ENCODE measurements at regions not wholly inside any gene's neighbourhood (a gene's known extent, or its start where the extent isn't known, plus 50 kb on each side); places are given as distances from the start of the nearest gene placed in this dataset.
A peak's percentile ranks its signal among the peaks of the same experiment; 100 is the strongest.

DNA sequence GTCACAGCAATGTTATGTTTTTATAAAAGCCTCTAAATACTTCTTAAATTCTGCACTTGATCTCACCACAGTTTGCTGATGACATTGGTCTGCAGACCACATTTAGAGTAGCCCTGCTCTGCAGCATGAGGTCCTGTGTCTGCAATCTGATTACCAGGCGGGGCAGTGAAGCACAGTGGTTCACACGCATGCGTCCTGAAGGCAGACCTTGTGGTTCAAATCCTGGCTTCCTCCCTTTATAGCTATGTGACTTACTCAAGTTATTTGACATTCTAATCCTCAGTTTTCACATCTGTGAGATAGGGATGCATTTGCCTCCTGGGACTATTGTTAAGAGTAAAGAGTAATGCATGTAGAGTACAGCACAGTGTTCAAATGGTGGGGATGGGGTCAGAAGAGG, 50.3 kb downstream of the BMAL2 start:
- no peak for DNase-seq

GRCh38 chr12:27383429-27384260, 51.0 kb downstream of the BMAL2 start:
- peak; percentile 92 for DNase-seq

GRCh38 chr12:27384261-27384590, 51.6 kb downstream of the BMAL2 start:
- DNase-seq, result no peak

- peak; percentile 27 for DNase-seq
These were observed 53.3 kb downstream of the BMAL2 start for GRCh38 chr12:27385766-27386564.

- DNase-seq, result no peak
These were observed 54.8 kb downstream of the BMAL2 start for GRCh38 chr12:27387473-27387872.

GRCh38 chr12:27388650-27389049, 56.0 kb downstream of the BMAL2 start:
- no peak for DNase-seq

DNA sequence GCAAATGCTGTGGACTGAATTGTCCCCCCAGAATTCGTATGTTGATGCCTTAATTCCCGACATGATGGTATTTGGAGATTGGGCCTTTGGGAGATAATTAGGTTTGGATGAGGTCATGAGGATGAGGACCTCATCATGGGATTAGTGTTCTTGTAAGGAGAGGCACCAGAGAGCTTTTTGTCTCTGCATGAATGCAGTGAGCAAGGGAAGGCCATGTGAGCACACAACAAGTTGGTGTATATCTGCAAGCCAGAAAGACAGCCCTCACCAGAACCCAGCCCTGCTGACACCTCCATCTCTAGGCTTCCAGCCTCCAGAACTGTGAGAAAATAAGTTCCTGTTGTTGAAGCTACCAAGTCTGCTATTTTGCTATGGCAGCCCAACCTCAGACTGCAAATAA, 51.9 kb upstream of the SMCO2 start:
- no peak for DNase-seq

DNA sequence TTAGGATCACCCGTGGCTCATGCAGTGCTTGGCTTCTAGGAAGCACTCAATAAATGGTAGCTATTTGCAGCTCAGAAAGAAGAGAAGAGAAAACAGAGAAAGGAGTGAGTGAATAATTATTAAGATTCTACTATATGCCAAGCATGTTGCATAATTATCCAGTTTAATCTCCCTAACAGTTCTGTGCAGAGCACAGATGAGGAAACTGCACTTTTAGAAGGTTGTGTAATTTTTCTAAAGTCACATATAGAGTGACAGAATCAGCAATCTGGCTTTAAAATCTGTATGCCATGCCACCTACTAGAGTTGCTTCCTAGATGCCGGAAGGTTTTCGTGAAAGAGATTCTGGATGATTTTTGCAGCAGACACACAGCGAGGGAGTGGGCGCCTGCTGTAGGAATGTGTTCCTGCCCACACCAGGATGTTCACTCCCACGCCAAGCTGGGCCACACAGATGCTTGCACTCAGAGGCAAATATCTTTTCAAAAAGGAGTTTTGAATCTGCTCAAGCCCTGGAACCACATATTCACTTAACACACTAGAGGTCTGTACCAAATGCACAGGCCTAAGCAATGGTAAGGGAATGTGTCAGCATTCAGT, 50.2 kb upstream of the SMCO2 start:
- no peak for DNase-seq
